Panc1 (cell line): ENCODE measurements at regions not wholly inside any gene's neighbourhood (a gene's known extent, or its start where the extent isn't known, plus 50 kb on each side); places are given as distances from the start of the nearest gene placed in this dataset.

Experiments used
- ATAC-seq: fragments of 200-7000 bp; cut with Tn5 transposase; 2 replicates; pipeline ENCODE4 v1.9.1; 2020; ENCODE audit warnings: mild to moderate bottlenecking, moderate library complexity
- BruUV-seq: library from RNA; stranded (reverse); fragments of 400-500 nt; replicated peaks from 2 replicates; lab custom pipeline; 2021; lab: Mats Ljungman, UMichigan
- CTCF ChIA-PET: fragments of 300-600 bp; sonication (Branson Sonifier 250); formaldehyde crosslinking; loops from one replicate; lab custom pipeline; 2022; ENCODE audit warnings: antibody characterized with exemption; lab: Charles Lee
- POLR2A ChIA-PET: fragments of 300-600 bp; sonication (Branson Sonifier 250); formaldehyde crosslinking; loops from one replicate; lab custom pipeline; 2022; ENCODE audit warnings: antibody characterized with exemption; lab: Charles Lee
- DNase-seq: peaks from one replicate; pipeline ENCODE4 v3.0.0-alpha.2; 2010; ENCODE audit warnings: low read depth, low spot score
- H3K27ac ChIP-seq: 2 replicates; pipeline ENCODE4 v1.5.1; 2011; ENCODE audit warnings: mild to moderate bottlenecking, low read length, inconsistent platforms
- H3K27me3 ChIP-seq: fragments of 200-500 bp; sonication (Bioruptor generic); 2 replicates; pipeline ENCODE4 v1.6.0; 2014; ENCODE audit warnings: low read length, inconsistent platforms; ENCODE audit not compliant: control insufficient read depth, insufficient read depth
- H3K36me3 ChIP-seq: fragments of 200-500 bp; sonication (Bioruptor generic); 2 replicates; pipeline ENCODE4 v1.5.1; 2014; ENCODE audit warnings: inconsistent platforms, mild to moderate bottlenecking, low read length, moderate library complexity; ENCODE audit not compliant: control insufficient read depth, insufficient read depth
- H3K4me1 ChIP-seq: 2 replicates; pipeline ENCODE4 v1.5.1; 2011; ENCODE audit warnings: inconsistent platforms, mild to moderate bottlenecking, low read length, moderate library complexity; ENCODE audit not compliant: control insufficient read depth, insufficient read depth
- H3K4me3 ChIP-seq, 2 experiments: 2 replicates each; pipeline ENCODE4 v1.5.1; 2011 to 2012; ENCODE audit warnings: low read depth in 2 of 2, low read length in 2 of 2, mild to moderate bottlenecking in 2 of 2, inconsistent platforms in 1 of 2, moderate library complexity in 1 of 2
- H3K9me3 ChIP-seq: fragments of 200-500 bp; sonication (Bioruptor generic); 2 replicates; pipeline ENCODE4 v1.5.1; 2014; ENCODE audit warnings: low read depth, mild to moderate bottlenecking, inconsistent platforms, low read length, moderate library complexity; ENCODE audit not compliant: control insufficient read depth, insufficient read depth
- POLR2AphosphoS5 ChIP-seq: IDR thresholded peaks from 2 replicates; pipeline ENCODE4 v1.6.1; 2012; ENCODE audit warnings: mild to moderate bottlenecking, low read depth, low read length, moderate library complexity
- SIN3A ChIP-seq: IDR thresholded peaks from 2 replicates; pipeline ENCODE4 v1.6.1; 2012; ENCODE audit warnings: low read depth, mild to moderate bottlenecking, low read length, moderate library complexity, borderline replicate concordance; ENCODE audit not compliant: insufficient read depth
- in situ Hi-C: cut with HindIII; loops from 2 replicates; pipeline ENCODE4 v1.10.0; 2016; ENCODE audit warnings: low sequenced_read_pairs, low pct_unique_long_range_greater_than_20kb
- intact Hi-C: fragments of 100-400 bp; cut with micrococcal nuclease; formaldehyde crosslinking; loops from one replicate; pipeline ENCODE4 v1.10.0; 2022; ENCODE audit not compliant: unreplicated experiment
- TF ChIP-seq, protein P1 (sequence below), 2 experiments: IDR thresholded peaks; 2 replicates each; pipeline ENCODE4 v1.6.1; 2011 to 2012; ENCODE audit warnings: low read depth in 2 of 2, control low read depth in 1 of 2, low read length in 1 of 2, mild to moderate bottlenecking in 1 of 2, moderate library complexity in 1 of 2; ENCODE audit not compliant: insufficient read depth in 1 of 2

DNA sequence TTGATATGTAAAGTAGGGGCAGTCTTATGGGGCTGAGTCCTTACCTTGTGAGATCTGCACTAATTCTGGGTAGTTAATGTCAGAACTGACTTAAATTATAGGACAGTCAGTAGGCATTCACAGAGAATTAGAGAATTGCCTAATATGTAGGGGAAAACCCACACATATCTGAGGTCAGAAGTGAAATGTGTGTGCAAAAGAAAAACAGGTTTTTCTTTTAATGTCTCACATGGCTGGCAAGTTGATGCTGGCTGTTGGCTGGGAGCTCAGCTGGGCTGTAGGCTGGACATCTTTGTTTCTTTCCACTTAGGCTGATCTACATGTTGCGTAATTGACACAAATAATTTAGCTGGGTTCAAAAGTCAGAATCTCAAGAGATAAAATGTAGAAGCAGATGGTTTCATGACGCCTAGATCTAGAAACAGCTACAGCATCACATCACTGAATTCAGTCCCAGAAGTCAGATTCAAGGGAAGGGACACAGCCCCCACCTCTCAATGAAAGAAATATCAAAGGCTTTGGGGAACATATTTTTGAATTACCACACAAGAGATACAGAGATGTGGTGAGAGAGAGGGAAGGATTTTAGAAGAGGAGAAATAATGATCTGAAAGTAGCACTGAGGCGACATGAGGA is 98.9 kb downstream of the TNFSF18 start:
- in situ Hi-C loops (no loop called here), intact Hi-C loops (no loop called here)
- ATAC-seq (no peak), DNase-seq (no peak)
- Histone ChIP-seq H3K9me3 (no peaks in the 10 kb centered on the region), H3K27ac (no peak overlapping the region), H3K27me3 (no peaks in the 10 kb centered on the region), H3K4me1 (no peaks in the 10 kb centered on the region), H3K4me3 (no peak overlapping the region), H3K36me3 (no peaks in the 10 kb centered on the region)
- ChIA-PET POLR2A (no interaction called here), CTCF (no interaction called here)
- BruUV-seq: no TSS peak
- TF ChIP-seq, protein P1, sequence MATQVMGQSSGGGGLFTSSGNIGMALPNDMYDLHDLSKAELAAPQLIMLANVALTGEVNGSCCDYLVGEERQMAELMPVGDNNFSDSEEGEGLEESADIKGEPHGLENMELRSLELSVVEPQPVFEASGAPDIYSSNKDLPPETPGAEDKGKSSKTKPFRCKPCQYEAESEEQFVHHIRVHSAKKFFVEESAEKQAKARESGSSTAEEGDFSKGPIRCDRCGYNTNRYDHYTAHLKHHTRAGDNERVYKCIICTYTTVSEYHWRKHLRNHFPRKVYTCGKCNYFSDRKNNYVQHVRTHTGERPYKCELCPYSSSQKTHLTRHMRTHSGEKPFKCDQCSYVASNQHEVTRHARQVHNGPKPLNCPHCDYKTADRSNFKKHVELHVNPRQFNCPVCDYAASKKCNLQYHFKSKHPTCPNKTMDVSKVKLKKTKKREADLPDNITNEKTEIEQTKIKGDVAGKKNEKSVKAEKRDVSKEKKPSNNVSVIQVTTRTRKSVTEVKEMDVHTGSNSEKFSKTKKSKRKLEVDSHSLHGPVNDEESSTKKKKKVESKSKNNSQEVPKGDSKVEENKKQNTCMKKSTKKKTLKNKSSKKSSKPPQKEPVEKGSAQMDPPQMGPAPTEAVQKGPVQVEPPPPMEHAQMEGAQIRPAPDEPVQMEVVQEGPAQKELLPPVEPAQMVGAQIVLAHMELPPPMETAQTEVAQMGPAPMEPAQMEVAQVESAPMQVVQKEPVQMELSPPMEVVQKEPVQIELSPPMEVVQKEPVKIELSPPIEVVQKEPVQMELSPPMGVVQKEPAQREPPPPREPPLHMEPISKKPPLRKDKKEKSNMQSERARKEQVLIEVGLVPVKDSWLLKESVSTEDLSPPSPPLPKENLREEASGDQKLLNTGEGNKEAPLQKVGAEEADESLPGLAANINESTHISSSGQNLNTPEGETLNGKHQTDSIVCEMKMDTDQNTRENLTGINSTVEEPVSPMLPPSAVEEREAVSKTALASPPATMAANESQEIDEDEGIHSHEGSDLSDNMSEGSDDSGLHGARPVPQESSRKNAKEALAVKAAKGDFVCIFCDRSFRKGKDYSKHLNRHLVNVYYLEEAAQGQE (IDR thresholded peaks at IDR 0.05; ENCODE audit: insufficient read depth in 1 of 2, low read depth in 2 of 2, low read length in 1 of 2): no peak
- TF ChIP-seq SIN3A: no peak

DNA sequence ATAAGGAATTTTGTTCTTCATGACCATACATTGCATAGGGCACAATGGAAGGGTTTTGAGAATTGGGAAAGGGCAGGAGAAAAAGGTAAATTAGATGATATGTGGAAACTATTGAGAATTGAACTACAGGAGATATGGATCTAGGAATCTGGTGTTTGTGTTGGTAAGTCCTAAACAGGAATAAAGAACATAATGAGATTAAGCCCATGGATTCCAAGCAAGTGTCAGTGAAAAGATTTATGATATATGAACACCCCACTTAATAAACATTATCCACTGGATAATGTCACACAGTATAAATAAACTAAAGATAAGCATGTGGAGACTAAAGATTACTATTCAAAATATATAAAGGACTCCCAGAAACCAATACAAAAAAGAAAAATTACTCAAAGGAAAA is 98.2 kb downstream of the TNFSF18 start:
- ATAC-seq (no peak), DNase-seq (no peak)
- BruUV-seq: no TSS peak
- H3K9me3 ChIP-seq: no peaks in the 10 kb centered on the region
- H3K36me3 ChIP-seq: no peaks in the 10 kb centered on the region
- ChIA-PET CTCF (no interaction called here), POLR2A (no interaction called here)
- intact Hi-C loops: no loop called here
- no peaks in the 10 kb centered on the region for H3K4me1 ChIP-seq
- in situ Hi-C loops: no loop called here
- TF ChIP-seq POLR2AphosphoS5 (no peak), SIN3A (no peak)
- TF ChIP-seq, protein P1 (IDR thresholded peaks at IDR 0.05; ENCODE audit: insufficient read depth in 1 of 2, low read depth in 2 of 2, low read length in 1 of 2): no peak
- no peaks in the 10 kb centered on the region for H3K27me3 ChIP-seq
- no peak overlapping the region for H3K4me3 ChIP-seq
- no peak overlapping the region for H3K27ac ChIP-seq
